BJ (cell line): ENCODE measurements at regions not wholly inside any gene's neighbourhood (a gene's known extent, or its start where the extent isn't known, plus 50 kb on each side); places are given as distances from the start of the nearest gene placed in this dataset.

ENCODE experiments used
- CTCF ChIA-PET: fragments of 350-600 bp; formaldehyde crosslinking; extraction: SDS; loops from one replicate; lab custom pipeline; 2021; ENCODE audit warnings: antibody characterized with exemption, inconsistent platforms; lab: Yijun Ruan, JAX
- POLR2A ChIA-PET: fragments of 300-600 bp; sonication (Branson Sonifier 250); formaldehyde crosslinking; extraction: SDS; loops from one replicate; lab custom pipeline; 2021; ENCODE audit warnings: antibody characterized with exemption; lab: Charles Lee
- DNase-seq: peaks from one replicate; pipeline ENCODE4 v3.0.0-alpha.2; 2011; ENCODE audit warnings: low read depth
- H3K27me3 ChIP-seq: 2 replicates; pipeline ENCODE4 v1.6.0; 2011; ENCODE audit warnings: low read length; ENCODE audit not compliant: control insufficient read depth, insufficient read depth
- H3K36me3 ChIP-seq: 2 replicates; pipeline ENCODE4 v1.5.1; 2011; ENCODE audit warnings: low read length; ENCODE audit not compliant: control insufficient read depth, insufficient read depth
- H3K4me3 ChIP-seq: 2 replicates; pipeline ENCODE4 v1.5.1; 2011; ENCODE audit warnings: low read depth, mild to moderate bottlenecking, control low read depth, low read length
- CTCF ChIP-seq: IDR thresholded peaks from 2 replicates; pipeline ENCODE4 v1.5.1; 2011; ENCODE audit warnings: low read depth, mild to moderate bottlenecking, control low read depth, inconsistent platforms, low read length, moderate library complexity; ENCODE audit not compliant: insufficient read depth

- H3K36me3 ChIP-seq: no peaks in the 10 kb centered on the region
- no peak for TF ChIP-seq CTCF
- POLR2A ChIA-PET: no interaction called here
- DNase-seq: no peak
- H3K4me3 ChIP-seq: no peak overlapping the region
- CTCF ChIA-PET: interaction anchor here (0.6 kb wide), 1 partner anchor 121 kb away, joined by 3 read pairs; no protein-coding TSS in a partner anchor
- H3K27me3 ChIP-seq: no peaks in the 10 kb centered on the region
Measured at GRCh38 chr1:173128742-173129141, 78.0 kb upstream of the TNFSF18 start.

- TF ChIP-seq CTCF: no peak
- H3K36me3 ChIP-seq: no peaks in the 10 kb centered on the region
- H3K27me3 ChIP-seq: no peaks in the 10 kb centered on the region
- no peak overlapping the region for H3K4me3 ChIP-seq
- POLR2A ChIA-PET: no interaction called here
- no peak for DNase-seq
- CTCF ChIA-PET: no interaction called here
Measured at GRCh38 chr1:173127369-173128307, 76.9 kb upstream of the TNFSF18 start.

GRCh38 chr1:173126421-173126820 lies 75.7 kb upstream of the TNFSF18 start:
- no peak for DNase-seq

GRCh38 chr1:173122958-173123852 lies 72.5 kb upstream of the TNFSF18 start:
- H3K27me3 ChIP-seq: no peaks in the 10 kb centered on the region
- H3K36me3 ChIP-seq: no peaks in the 10 kb centered on the region
- DNase-seq: peak; percentile 90
- peak overlapping the region; percentile 11; the same call in 1 of the 2 replicates for H3K4me3 ChIP-seq
- no peak for TF ChIP-seq CTCF
- POLR2A ChIA-PET: interaction anchor here (0.8 to 1.2 kb wide), 2 partner anchors 11 to 132 kb away, joined by 5 read pairs; no protein-coding TSS in a partner anchor
- CTCF ChIA-PET: interaction anchor here (0.7 to 1.0 kb wide), 3 partner anchors 16 to 296 kb away, joined by 3 to 6 read pairs (median 5); no protein-coding TSS in a partner anchor

More at GRCh38 chr1:173126421-173126820, 75.7 kb upstream of the TNFSF18 start:
- Histone ChIP-seq H3K36me3 (no peaks in the 10 kb centered on the region), H3K4me3 (no peak overlapping the region), H3K27me3 (no peaks in the 10 kb centered on the region)
- ChIA-PET CTCF (no interaction called here), POLR2A (no interaction called here)
- no peak for TF ChIP-seq CTCF
